ENCODE measurements at regions not wholly inside any gene's neighbourhood (a gene's known extent, or its start where the extent isn't known, plus 50 kb on each side); places are given as distances from the start of the nearest gene placed in this dataset.

DNA sequence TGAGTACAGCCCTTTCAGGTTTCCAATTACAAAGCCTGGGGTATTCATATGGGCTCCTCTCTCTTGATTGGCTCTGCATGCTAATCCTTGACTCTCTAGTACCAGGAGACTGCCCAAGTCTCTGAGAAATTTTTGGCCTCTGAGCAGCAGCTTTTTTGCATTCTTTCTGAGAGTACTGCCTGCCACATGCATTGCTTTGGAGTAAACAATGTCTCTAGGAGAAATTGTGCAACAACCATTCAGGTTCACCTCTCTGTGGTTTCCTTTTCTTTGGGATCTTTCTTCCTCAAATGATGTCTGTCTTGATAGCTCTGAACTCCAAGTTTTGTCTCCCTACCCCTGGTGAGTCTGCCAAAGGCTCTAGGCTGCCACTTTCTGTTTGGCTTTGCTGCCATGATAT lies 115.8 kb upstream of the SETBP1 start:
- TF ChIP-seq POLR2A (IDR thresholded peaks at IDR 0.05; ENCODE audit: low read depth, low read length) = no peak
- TF ChIP-seq POLR2AphosphoS5 (IDR thresholded peaks at IDR 0.05; ENCODE audit: low read depth, low read length) = no peak
